Right ventricle myocardium inferior (tissue), 1 donor: ENCODE measurements at regions not wholly inside any gene's neighbourhood (a gene's known extent, or its start where the extent isn't known, plus 50 kb on each side); places are given as distances from the start of the nearest gene placed in this dataset.

Source experiments
- ATAC-seq: fragments of 200-7000 bp; cut with Tn5 transposase; one replicate; pipeline ENCODE4 v1.9.1; 2020; ENCODE audit warnings: mild to moderate bottlenecking, moderate library complexity
- DNase-seq: peaks from one replicate; pipeline ENCODE4 v3.0.0; 2021; ENCODE audit errors: missing footprints
- intact Hi-C: fragments of 100-400 bp; cut with DNase I; formaldehyde crosslinking; loops from one replicate; pipeline ENCODE4 v1.11.0; 2022
- donor health status: DM: no; HTN: yes; CAD: no; lungs with severe emphysema.

DNA sequence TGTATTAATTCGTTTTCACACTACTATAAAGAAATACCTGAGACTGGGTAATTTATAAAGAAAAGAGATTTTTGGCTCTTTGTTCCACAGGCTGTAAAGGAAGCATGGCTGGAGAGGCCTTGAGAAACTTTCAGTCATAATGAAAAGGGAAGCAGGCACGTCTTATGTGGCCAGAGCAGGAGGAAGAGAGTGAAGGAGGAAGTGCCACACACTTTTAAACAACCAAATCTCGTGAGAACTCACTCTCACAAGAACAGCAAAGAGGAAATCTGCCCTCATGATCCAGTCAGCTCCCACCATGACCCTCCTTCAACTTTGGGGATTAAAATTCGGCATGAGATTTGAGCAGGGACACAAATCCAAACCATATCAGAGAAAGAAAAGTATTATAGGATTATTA, 1255.9 kb upstream of the MIR17HG start:
- intact Hi-C loops = no loop called here
- DNase-seq (no peak), ATAC-seq (no peak)

- no peak for ATAC-seq
- intact Hi-C loops = no loop called here
Observed at GRCh38 chr13:90094357-90094756, 1253.1 kb upstream of the MIR17HG start.

GRCh38 chr13:90098577-90098976, 1248.9 kb upstream of the MIR17HG start:
- intact Hi-C loops = no loop called here
- DNase-seq (no peak), ATAC-seq (no peak)

More at GRCh38 chr13:90094357-90094756, 1253.1 kb upstream of the MIR17HG start:
- no peak for DNase-seq

- intact Hi-C loops = no loop called here
- DNase-seq (no peak), ATAC-seq (no peak)
Observed at GRCh38 chr13:90099847-90100246, 1247.6 kb upstream of the MIR17HG start.

DNA sequence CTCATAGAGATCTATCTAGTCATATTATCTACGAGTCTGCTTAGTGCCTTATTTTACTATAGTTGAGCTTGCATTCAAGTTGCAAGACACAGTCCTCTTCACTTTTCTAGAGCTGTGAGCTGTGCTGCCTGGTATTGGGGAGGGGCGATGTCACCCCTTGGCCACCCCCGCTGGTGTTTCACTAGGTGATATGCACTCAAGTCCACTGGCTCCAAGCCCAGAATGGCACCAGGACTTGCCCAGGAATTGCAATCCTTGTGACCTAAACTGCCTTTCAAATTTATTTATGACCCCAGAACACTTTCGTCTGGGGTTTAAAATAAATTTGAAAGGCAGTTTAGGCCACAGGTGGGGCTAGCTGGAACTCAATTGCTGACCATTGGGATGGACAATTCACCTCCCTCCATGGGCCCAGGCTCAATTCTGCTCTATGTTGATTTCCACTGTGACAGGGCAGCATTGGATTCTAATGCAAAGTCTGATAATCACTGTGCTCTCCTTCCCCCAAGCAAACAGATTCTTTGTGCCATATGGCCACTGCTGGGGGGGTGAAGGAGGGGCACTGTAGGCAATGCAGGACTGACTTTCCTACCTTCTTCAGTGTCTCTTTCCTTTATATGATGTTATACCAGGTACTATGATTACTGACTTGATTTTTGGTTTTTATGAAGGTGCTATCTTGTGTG, 1244.2 kb upstream of the MIR17HG start:
- no peak for DNase-seq

GRCh38 chr13:90104764-90105163, 1242.7 kb upstream of the MIR17HG start:
- intact Hi-C loops = no loop called here
- ATAC-seq (no peak), DNase-seq (no peak)

More for the DNA sequence above, 1244.2 kb upstream of the MIR17HG start:
- ATAC-seq = no peak
- intact Hi-C loops = no loop called here

DNA sequence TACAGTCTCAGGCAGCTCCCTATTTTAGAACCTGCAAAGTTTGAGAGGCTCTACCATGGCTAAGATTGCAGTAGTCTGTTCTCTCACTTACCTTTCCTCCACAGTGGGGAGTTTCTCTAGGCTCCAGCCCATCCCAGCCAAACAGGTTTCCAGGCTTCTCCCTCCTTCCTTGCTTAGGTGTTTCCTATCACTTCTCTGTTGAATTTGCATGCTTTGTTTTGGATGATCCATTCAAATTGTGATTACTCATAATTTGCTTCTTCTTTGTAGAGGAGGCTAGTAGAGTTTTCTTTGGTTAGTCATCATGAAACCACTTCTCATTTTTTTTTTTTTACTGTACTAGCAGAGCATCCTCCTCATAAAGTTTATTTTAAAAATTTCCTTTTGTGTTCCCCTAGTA, 1242.2 kb upstream of the MIR17HG start:
- DNase-seq (no peak), ATAC-seq (no peak)
- intact Hi-C loops = no loop called here

- no peak for DNase-seq
- ATAC-seq = no peak
- intact Hi-C loops = no loop called here
Observed at GRCh38 chr13:90105849-90106496, 1241.5 kb upstream of the MIR17HG start.

GRCh38 chr13:90107661-90108060, 1239.8 kb upstream of the MIR17HG start:
- intact Hi-C loops = no loop called here
- no peak for ATAC-seq
- DNase-seq = no peak

GRCh38 chr13:90108547-90108946, 1238.9 kb upstream of the MIR17HG start:
- no peak for ATAC-seq
- DNase-seq = no peak
- intact Hi-C loops = no loop called here

- ATAC-seq (no peak), DNase-seq (no peak)
- intact Hi-C loops = no loop called here
Observed at GRCh38 chr13:90116121-90116520, 1231.4 kb upstream of the MIR17HG start.

GRCh38 chr13:90118467-90119071, 1228.9 kb upstream of the MIR17HG start:
- DNase-seq = no peak
- intact Hi-C loops = no loop called here
- ATAC-seq = no peak

DNA sequence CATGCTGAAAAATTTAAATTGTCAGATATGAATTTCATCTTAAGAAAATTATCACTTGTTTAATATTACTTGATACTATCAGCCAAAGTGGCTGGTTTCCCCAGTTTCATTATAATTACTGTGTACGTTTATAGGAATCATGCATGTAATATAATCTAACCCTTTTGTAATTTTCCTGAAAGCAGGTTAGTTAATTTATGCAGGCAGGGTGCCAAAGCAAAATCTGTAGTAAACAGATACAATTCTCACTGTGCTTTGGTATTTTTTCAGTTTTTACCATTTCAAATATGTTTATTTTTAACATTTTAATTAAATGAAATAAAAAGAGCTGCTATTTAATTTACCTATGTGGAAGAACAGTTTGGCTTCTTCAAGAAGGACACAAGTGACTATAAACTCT, 1227.5 kb upstream of the MIR17HG start:
- ATAC-seq (no peak), DNase-seq (no peak)
- intact Hi-C loops = no loop called here

DNA sequence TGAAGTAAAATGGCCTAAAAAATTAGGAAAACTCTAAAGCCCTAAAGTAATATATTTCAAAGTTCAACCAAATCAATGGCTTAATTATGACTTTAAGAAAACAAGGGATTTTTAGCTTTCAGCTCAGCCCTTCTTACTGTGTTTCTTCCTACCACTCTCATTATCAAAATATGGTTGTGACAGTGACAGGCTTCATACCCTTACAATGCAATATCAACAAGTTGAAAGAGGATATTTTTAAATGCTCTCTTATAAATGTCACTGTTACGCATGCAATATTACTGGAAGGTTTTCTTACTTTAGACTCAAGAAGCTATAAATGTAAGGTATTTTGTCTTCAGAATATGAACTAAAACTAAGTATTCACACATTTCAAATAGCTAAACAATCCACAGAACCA, 1225.7 kb upstream of the MIR17HG start:
- ATAC-seq (peak; percentile 31), DNase-seq (no peak)
- intact Hi-C loops = no loop called here

DNA sequence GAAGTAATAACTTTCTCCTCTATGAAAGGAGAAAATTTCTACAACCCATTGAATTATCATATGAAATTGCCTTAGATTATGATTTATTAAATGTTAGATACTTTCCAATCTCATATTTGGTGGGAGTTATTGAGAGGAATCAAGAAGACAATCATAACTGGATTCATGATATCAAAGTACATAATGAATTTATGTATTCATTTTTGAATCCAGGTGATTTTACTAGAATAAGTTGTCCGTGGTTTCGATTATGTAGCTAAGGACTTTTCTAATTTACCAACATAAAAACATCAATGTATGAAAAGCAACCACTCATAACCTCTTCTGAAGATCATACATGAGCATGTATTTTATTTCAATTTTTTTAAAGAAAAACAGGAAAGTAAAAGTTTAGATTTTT, 1225.0 kb upstream of the MIR17HG start:
- DNase-seq (no peak), ATAC-seq (no peak)
- intact Hi-C loops = no loop called here

DNA sequence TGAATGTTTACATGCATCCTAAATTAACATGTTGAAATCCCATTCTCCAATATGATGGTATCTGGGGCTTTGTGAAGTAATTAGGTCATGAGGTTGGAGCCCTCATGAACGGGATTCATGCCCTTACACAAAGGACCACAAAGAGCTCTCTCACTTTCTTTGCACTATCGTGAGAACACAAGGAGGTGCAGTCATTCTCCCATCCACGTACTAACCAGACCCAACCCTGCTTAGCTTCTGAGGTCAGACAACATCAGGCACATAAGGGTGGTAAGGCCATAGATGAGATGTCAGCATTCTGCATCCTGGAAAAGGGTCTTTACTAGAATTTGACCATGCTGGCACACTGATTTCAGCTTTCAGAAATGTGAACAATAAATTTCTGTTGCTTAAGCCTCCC, 1211.9 kb upstream of the MIR17HG start:
- ATAC-seq (no peak), DNase-seq (no peak)
- intact Hi-C loops = no loop called here

DNA sequence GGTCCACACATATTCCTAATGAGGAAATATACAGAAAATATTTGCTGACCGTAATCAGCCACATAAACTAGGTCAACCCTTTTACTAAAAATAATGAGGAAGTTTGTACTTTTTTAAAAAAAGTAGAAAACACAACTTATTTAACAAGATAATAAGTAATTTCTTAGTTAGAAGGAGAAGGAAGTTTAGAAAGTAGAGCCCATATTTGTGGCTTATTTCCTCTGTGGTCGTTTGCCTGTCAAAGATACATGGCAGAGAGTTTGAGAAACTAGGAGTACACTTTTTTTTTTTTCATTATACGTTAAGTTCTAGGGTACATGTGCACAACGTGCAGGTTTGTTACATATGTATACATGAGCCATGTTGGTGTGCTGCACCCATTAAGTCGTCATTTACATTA, 1205.2 kb upstream of the MIR17HG start:
- DNase-seq = no peak
- intact Hi-C loops = no loop called here
- no peak for ATAC-seq

GRCh38 chr13:90154311-90154960, 1193.1 kb upstream of the MIR17HG start:
- intact Hi-C loops = no loop called here
- no peak for DNase-seq
- no peak for ATAC-seq

DNA sequence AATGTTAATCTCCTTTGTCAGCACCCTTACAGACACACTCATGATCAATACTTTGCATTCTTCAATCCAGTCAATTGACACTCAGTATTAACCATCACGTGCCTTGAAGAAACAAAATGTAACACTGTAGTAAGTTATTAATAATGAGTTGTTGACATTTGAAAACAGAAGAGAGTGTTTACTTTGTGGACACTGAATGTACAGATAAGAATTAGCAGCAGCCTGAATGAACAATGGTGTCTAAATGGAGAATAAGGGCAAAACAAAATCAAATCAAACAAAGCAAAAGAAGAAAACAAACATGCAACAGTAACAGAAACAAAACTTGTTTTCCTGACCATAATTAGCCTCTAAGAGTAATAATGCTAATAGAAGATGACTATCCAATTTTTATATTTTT, 1191.1 kb upstream of the MIR17HG start:
- ATAC-seq (no peak), DNase-seq (no peak)
- intact Hi-C loops = no loop called here

GRCh38 chr13:90168953-90169352, 1178.5 kb upstream of the MIR17HG start:
- no peak for DNase-seq
- no peak for ATAC-seq
- intact Hi-C loops = no loop called here
